HG03378 (cell line): ENCODE measurements at regions not wholly inside any gene's neighbourhood (a gene's known extent, or its start where the extent isn't known, plus 50 kb on each side); places are given as distances from the start of the nearest gene placed in this dataset.

Experiments
- ATAC-seq: cut with Tn5 transposase; IDR thresholded peaks from one replicate; pipeline ENCODE4 v1.9.1; 2021; ENCODE audit warnings: mild to moderate bottlenecking, moderate library complexity; ENCODE audit not compliant: unreplicated experiment

- no peak for ATAC-seq
These were observed 1407.7 kb upstream of the SLC10A2 start for GRCh38 chr13:104473936-104474335.

- ATAC-seq, result no peak
These were observed 1399.8 kb upstream of the SLC10A2 start for GRCh38 chr13:104466016-104466415.

GRCh38 chr13:104461049-104461448, 1394.8 kb upstream of the SLC10A2 start:
- ATAC-seq, result no peak

GRCh38 chr13:104460554-104460953, 1394.3 kb upstream of the SLC10A2 start:
- no peak for ATAC-seq

- no peak for ATAC-seq
These were observed 1383.8 kb upstream of the SLC10A2 start for GRCh38 chr13:104450006-104450405.

GRCh38 chr13:104447348-104447747, 1381.1 kb upstream of the SLC10A2 start:
- no peak for ATAC-seq

- ATAC-seq, result no peak
These were observed 1376.3 kb upstream of the SLC10A2 start for GRCh38 chr13:104442536-104442935.

GRCh38 chr13:104436555-104436954, 1370.3 kb upstream of the SLC10A2 start:
- no peak for ATAC-seq

- no peak for ATAC-seq
These were observed 1365.7 kb upstream of the SLC10A2 start for GRCh38 chr13:104431895-104432294.

- ATAC-seq, result no peak
These were observed 1360.2 kb upstream of the SLC10A2 start for GRCh38 chr13:104426435-104426834.

- no peak for ATAC-seq
These were observed 1356.5 kb upstream of the SLC10A2 start for GRCh38 chr13:104422668-104423067.

- ATAC-seq, result no peak
These were observed 1350.8 kb upstream of the SLC10A2 start for GRCh38 chr13:104416973-104417372.

- no peak for ATAC-seq
These were observed 1348.6 kb upstream of the SLC10A2 start for GRCh38 chr13:104414771-104415170.

GRCh38 chr13:104414181-104414580, 1348.0 kb upstream of the SLC10A2 start:
- no peak for ATAC-seq

GRCh38 chr13:104411141-104411765, 1345.0 kb upstream of the SLC10A2 start:
- no peak for ATAC-seq

GRCh38 chr13:104408733-104409132, 1342.5 kb upstream of the SLC10A2 start:
- no peak for ATAC-seq

GRCh38 chr13:104404325-104404724, 1338.1 kb upstream of the SLC10A2 start:
- ATAC-seq, result no peak

GRCh38 chr13:104389691-104390090, 1323.5 kb upstream of the SLC10A2 start:
- ATAC-seq, result no peak

GRCh38 chr13:104387510-104387909, 1321.3 kb upstream of the SLC10A2 start:
- no peak for ATAC-seq

GRCh38 chr13:104385404-104385803, 1319.2 kb upstream of the SLC10A2 start:
- no peak for ATAC-seq

- no peak for ATAC-seq
These were observed 1316.7 kb upstream of the SLC10A2 start for GRCh38 chr13:104382951-104383350.

- no peak for ATAC-seq
These were observed 1310.4 kb upstream of the SLC10A2 start for GRCh38 chr13:104376588-104376987.

GRCh38 chr13:104375614-104376013, 1309.4 kb upstream of the SLC10A2 start:
- no peak for ATAC-seq
